Astrocyte (in vitro differentiated cells and primary cell): ENCODE measurements at regions not wholly inside any gene's neighbourhood (a gene's known extent, or its start where the extent isn't known, plus 50 kb on each side); places are given as distances from the start of the nearest gene placed in this dataset.
A peak's percentile ranks its signal among the peaks of the same experiment; 100 is the strongest.

Experiments used
- DNase-seq: peaks from one replicate; pipeline ENCODE4 v3.0.0-alpha.2; 2010; ENCODE audit warnings: low read depth
- FAIRE-seq: peaks from 2 replicates; lab custom pipeline; 2011; peaks lifted over from hg19 to GRCh38; lab: Jason Lieb, UNC
- H2AFZ ChIP-seq: 2 replicates; pipeline ENCODE4 v1.6.0; 2012; ENCODE audit warnings: low read depth, low read length, inconsistent platforms
- H3K27ac ChIP-seq: 2 replicates; pipeline ENCODE4 v1.5.1; 2011; ENCODE audit warnings: low read depth, low read length, inconsistent platforms
- H3K27me3 ChIP-seq: 2 replicates; pipeline ENCODE4 v1.6.0; 2011; ENCODE audit warnings: low read length, inconsistent platforms; ENCODE audit not compliant: insufficient read depth
- H3K36me3 ChIP-seq: 2 replicates; pipeline ENCODE4 v1.5.1; 2011; ENCODE audit warnings: low read length, inconsistent platforms; ENCODE audit not compliant: insufficient read depth
- H3K4me1 ChIP-seq: 2 replicates; pipeline ENCODE4 v1.5.1; 2011; ENCODE audit warnings: low read length, inconsistent platforms; ENCODE audit not compliant: insufficient read depth
- H3K4me2 ChIP-seq: 2 replicates; pipeline ENCODE4 v1.6.0; 2012; ENCODE audit warnings: low read length, inconsistent platforms
- H3K4me3 ChIP-seq: 2 replicates; pipeline ENCODE4 v1.5.1; 2011; ENCODE audit warnings: low read depth, mild to moderate bottlenecking, low read length, inconsistent platforms; ENCODE audit not compliant: insufficient read depth
- H3K79me2 ChIP-seq: 2 replicates; pipeline ENCODE4 v1.6.0; 2012; ENCODE audit warnings: mild to moderate bottlenecking, low read length, inconsistent platforms; ENCODE audit not compliant: insufficient read depth
- H3K9ac ChIP-seq: 2 replicates; pipeline ENCODE4 v1.6.0; 2012; ENCODE audit warnings: mild to moderate bottlenecking, low read length, inconsistent platforms
- H3K9me3 ChIP-seq: 2 replicates; pipeline ENCODE4 v1.5.1; 2012; ENCODE audit warnings: low read depth, mild to moderate bottlenecking, low read length, inconsistent platforms; ENCODE audit not compliant: insufficient read depth
- H4K20me1 ChIP-seq: 2 replicates; pipeline ENCODE4 v1.6.0; 2012; ENCODE audit warnings: low read length, inconsistent platforms; ENCODE audit not compliant: insufficient read depth
- H3K27ac Mint-ChIP-seq: one replicate; pipeline ENCODE4 v1.8.0; 2021; ENCODE audit warnings: mild to moderate bottlenecking, mixed read lengths; ENCODE audit not compliant: unreplicated experiment
- H3K27me3 Mint-ChIP-seq: one replicate; pipeline ENCODE4 v1.8.0; 2021; ENCODE audit warnings: low read depth, mixed read lengths; ENCODE audit not compliant: unreplicated experiment
- H3K36me3 Mint-ChIP-seq: one replicate; pipeline ENCODE4 v1.8.0; 2021; ENCODE audit warnings: low read depth, mixed read lengths; ENCODE audit not compliant: unreplicated experiment
- H3K4me1 Mint-ChIP-seq: one replicate; pipeline ENCODE4 v1.8.0; 2021; ENCODE audit warnings: low read depth, mixed read lengths; ENCODE audit not compliant: unreplicated experiment
- H3K4me3 Mint-ChIP-seq: one replicate; pipeline ENCODE4 v1.8.0; 2021; ENCODE audit warnings: mild to moderate bottlenecking, moderate library complexity, mixed read lengths; ENCODE audit not compliant: unreplicated experiment
- H3K9me3 Mint-ChIP-seq: one replicate; pipeline ENCODE4 v1.8.0; 2021; ENCODE audit warnings: mild to moderate bottlenecking, mixed read lengths; ENCODE audit not compliant: unreplicated experiment
- CTCF ChIP-seq: IDR thresholded peaks from 2 replicates; pipeline ENCODE4 v1.5.1; 2011; ENCODE audit warnings: low read depth, mild to moderate bottlenecking, inconsistent platforms, low read length, moderate library complexity; ENCODE audit not compliant: insufficient read depth
- EZH2 ChIP-seq: IDR thresholded peaks from 2 replicates; pipeline ENCODE4 v1.6.1; 2012; ENCODE audit warnings: mild to moderate bottlenecking, low read length, inconsistent platforms; ENCODE audit not compliant: insufficient read depth

- FAIRE-seq: no peak
- TF ChIP-seq EZH2 (no peak), CTCF (no peak)
- H3K4me2 ChIP-seq: no peak overlapping the region
- Mint-ChIP-seq H3K4me1 (peaks cover 7% of the 10 kb centered on the region), H3K9me3 (no peaks in the 10 kb centered on the region), H3K36me3 (no peaks in the 10 kb centered on the region), H3K27ac (no peak overlapping the region), H3K27me3 (peaks cover 16% of the 10 kb centered on the region), H3K4me3 (no peak overlapping the region)
- H4K20me1 ChIP-seq: no peaks in the 10 kb centered on the region
- H3K27me3 ChIP-seq: peaks cover 2% of the 10 kb centered on the region
- H3K4me1 ChIP-seq: peaks cover 18% of the 10 kb centered on the region
- H3K9ac ChIP-seq: no peak overlapping the region
- DNase-seq: no peak
- H3K36me3 ChIP-seq: no peaks in the 10 kb centered on the region
- H3K79me2 ChIP-seq: no peaks in the 10 kb centered on the region
- peak overlapping the region; percentile 84 for H2AFZ ChIP-seq
- H3K9me3 ChIP-seq: no peaks in the 10 kb centered on the region
- H3K27ac ChIP-seq: no peak overlapping the region
- no peak overlapping the region for H3K4me3 ChIP-seq
Measured at GRCh38 chr6:6723361-6723760, 134.8 kb downstream of the LY86 start.

DNA sequence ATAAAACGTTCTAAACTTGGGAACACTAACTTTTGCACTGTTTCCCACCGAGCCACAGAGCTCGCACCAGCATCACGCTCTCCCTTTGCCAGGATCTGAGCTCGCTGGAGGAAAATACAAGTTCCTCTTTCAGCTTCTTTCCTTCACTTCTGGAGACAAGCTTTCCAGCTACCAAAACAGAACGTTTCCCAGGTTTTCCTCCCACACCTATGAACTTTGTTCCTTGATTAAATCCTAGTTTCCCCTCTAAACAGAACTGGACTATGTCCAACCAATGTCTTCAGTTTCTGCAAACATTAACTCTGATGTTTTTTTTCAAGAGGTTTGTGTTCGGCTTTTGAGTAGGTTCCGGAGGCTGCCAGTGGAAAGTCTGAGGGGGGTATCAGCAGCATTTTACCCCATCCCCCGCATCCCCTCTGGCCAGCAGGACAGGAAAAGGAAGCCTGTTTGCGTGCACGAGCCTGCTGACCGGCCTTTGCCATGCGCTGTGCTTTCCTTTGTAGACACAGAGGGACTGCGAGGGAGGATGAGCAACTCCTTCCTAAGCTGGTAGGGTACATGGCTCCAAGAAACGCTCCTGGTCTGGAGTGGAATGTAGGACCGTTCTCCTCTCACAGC lies 135.5 kb downstream of the LY86 start:
- Mint-ChIP-seq H3K4me3 (peak overlapping the region; percentile 55), H3K36me3 (no peaks in the 10 kb centered on the region), H3K4me1 (peaks cover 7% of the 10 kb centered on the region), H3K27ac (no peak overlapping the region), H3K27me3 (peaks cover 11% of the 10 kb centered on the region), H3K9me3 (no peaks in the 10 kb centered on the region)
- DNase-seq: peak; percentile 54
- TF ChIP-seq CTCF (no peak), EZH2 (no peak)
- H3K4me1 ChIP-seq: peaks cover 18% of the 10 kb centered on the region
- peaks cover 2% of the 10 kb centered on the region for H3K27me3 ChIP-seq
- no peaks in the 10 kb centered on the region for H3K9me3 ChIP-seq
- H4K20me1 ChIP-seq: no peaks in the 10 kb centered on the region
- no peaks in the 10 kb centered on the region for H3K36me3 ChIP-seq
- H3K79me2 ChIP-seq: no peaks in the 10 kb centered on the region
- FAIRE-seq: no peak
- H3K27ac ChIP-seq: peak overlapping the region; percentile 34
- peak overlapping the region; percentile 87 for H3K4me2 ChIP-seq
- H2AFZ ChIP-seq: peak overlapping the region; percentile 84
- peak overlapping the region; percentile 55 for H3K4me3 ChIP-seq
- peak overlapping the region; percentile 71 for H3K9ac ChIP-seq
